Fibroblast of villous mesenchyme (primary cell): ENCODE measurements at regions not wholly inside any gene's neighbourhood (a gene's known extent, or its start where the extent isn't known, plus 50 kb on each side); places are given as distances from the start of the nearest gene placed in this dataset.

ENCODE experiments used
- DNase-seq: peaks from one replicate; pipeline ENCODE4 v3.0.0-alpha.2; 2010; ENCODE audit warnings: low read depth
- H3K4me3 ChIP-seq: 2 replicates; pipeline ENCODE4 v1.5.1; 2011; ENCODE audit warnings: low read depth, mild to moderate bottlenecking, low read length
- TF ChIP-seq, protein P1 (sequence below): IDR thresholded peaks from 2 replicates; pipeline ENCODE4 v1.5.1; 2012; ENCODE audit warnings: low read depth, mild to moderate bottlenecking, low read length; ENCODE audit not compliant: insufficient read depth

DNA sequence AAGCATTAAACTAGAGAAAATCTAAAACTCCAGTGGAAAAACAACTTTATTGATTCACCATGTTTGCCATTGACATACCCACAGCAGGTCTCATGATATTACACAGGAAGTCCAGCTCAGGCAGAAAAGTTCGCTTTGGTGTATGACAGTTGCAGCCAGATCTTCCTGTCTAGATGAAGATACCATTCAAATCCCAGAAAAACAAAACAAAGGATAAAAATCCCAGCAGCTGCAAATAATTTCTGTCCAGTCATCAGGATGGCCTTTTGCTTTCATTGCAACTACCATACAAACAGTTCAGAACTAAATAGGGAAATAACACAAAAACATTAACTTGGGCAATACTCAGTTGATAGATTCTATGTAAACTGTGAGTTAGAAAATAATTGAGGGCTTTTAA lies 136.0 kb upstream of the NREP start:
- TF ChIP-seq, protein P1, sequence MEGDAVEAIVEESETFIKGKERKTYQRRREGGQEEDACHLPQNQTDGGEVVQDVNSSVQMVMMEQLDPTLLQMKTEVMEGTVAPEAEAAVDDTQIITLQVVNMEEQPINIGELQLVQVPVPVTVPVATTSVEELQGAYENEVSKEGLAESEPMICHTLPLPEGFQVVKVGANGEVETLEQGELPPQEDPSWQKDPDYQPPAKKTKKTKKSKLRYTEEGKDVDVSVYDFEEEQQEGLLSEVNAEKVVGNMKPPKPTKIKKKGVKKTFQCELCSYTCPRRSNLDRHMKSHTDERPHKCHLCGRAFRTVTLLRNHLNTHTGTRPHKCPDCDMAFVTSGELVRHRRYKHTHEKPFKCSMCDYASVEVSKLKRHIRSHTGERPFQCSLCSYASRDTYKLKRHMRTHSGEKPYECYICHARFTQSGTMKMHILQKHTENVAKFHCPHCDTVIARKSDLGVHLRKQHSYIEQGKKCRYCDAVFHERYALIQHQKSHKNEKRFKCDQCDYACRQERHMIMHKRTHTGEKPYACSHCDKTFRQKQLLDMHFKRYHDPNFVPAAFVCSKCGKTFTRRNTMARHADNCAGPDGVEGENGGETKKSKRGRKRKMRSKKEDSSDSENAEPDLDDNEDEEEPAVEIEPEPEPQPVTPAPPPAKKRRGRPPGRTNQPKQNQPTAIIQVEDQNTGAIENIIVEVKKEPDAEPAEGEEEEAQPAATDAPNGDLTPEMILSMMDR, result no peak
- DNase-seq, result peak; percentile 59
- H3K4me3 ChIP-seq, result no peak overlapping the region

DNA sequence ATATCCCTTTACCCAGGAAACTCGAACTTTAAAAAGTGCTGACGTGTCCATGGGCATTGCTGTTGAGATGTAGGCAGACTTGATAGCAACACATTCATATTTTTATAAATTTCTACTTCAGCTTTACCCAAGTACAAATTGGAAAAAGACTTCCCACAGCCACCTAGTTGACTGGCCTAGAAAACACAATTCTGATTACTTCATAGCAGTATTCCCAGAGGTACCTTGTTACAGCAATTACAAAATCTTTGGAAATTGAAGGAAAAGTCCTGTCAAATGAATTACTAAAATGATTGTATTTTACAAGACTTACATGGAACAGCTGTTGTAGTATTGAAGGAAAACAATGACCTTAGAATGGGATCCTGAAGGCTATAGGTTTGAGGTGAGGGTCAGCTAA lies 130.7 kb upstream of the NREP start:
- H3K4me3 ChIP-seq, result no peak overlapping the region
- no peak for DNase-seq
- TF ChIP-seq, protein P1, result no peak

DNA sequence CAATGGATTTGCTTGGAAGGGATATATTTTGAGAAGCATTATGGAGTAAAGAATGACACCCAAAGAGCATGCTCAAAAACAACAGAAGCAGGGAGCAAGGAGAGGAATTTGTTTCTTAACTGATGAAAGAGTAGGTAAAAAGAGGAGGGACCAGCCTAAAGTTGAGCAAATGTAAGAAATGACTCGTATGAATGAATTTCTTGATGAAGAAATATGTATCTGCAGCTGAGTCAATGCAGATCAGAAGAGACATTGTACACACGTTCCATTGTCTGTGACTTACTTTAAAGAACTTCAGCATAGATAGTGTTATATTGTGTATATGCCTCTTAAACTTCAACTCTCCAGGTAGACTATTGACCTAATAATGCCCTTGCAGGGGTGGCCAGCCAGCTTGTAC lies 112.7 kb upstream of the NREP start:
- H3K4me3 ChIP-seq, result no peak overlapping the region
- DNase-seq, result no peak
- TF ChIP-seq, protein P1, result no peak

DNA sequence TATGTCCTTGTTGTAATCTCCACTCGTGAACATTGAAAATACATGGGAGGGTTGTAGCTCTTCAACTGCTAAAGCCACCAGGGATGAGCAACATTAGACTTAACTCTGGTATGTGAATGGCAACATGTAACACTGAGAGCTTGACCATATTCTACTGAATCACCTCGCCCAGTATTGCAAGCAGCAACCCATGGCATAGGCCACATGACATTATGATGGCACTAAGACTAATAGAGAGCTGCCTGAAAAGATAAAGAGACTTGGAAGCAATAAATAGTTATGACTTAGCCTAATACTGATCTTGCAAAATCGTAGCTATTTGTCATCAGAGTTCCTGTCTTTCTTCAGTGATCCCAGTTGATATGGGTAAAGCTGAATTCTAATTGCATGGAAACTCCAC lies 108.4 kb upstream of the NREP start:
- TF ChIP-seq, protein P1, result no peak
- H3K4me3 ChIP-seq, result no peak overlapping the region
- no peak for DNase-seq

DNA sequence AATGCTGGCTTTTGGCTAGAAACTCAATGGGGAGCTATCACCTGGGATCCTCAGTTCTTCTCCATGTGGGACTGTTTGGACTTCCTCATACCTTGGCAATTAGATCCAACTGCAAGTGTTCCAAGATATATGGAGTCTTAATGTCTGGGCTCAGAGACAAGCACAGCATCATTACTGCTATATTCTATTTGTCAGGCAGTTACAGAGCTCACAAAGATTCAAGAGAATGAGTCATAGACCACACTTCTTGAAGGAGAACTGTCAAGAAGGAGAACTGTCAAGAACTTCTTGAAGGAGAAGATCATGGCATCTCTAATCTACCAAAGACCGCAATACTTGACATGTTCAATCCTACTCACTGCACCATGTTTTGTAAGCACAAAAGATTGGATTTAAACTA lies 106.8 kb upstream of the NREP start:
- TF ChIP-seq, protein P1, result no peak
- no peak for DNase-seq
- no peak overlapping the region for H3K4me3 ChIP-seq

DNA sequence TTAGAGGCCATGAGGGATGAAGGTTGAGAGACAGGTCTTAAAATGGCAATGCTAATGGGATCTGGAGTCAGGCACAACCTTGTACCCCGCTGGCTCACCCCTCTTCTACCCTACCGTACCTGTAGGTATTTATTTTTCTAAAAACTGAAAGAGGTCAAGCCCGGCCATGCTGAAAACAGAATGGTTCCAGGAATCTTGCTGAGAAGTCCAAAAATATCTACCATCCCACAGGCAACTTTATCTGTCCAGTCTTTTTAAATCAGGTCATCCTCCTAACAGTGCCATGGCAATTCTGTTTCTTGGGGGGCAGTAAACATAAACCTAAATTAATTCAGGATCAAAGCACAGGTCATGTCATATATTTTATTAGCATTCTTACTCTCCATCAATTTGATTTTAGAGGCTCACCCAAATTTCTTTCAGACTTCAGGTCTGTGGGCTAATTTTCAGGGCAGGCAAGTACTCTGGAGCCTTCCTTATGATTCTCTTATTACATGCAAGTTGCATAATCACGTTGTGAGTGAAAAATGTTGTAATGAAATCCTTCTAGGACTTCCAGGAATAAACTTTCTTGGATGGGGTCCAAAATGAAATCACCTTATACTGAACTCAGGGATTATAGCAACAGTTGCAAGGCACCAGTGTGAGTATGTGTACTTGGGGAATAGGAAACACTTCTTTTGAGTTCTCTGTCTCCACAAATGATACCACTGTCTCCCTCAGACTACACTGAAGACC lies 102.7 kb upstream of the NREP start:
- TF ChIP-seq, protein P1, result no peak
- DNase-seq, result peak; percentile 94

DNA sequence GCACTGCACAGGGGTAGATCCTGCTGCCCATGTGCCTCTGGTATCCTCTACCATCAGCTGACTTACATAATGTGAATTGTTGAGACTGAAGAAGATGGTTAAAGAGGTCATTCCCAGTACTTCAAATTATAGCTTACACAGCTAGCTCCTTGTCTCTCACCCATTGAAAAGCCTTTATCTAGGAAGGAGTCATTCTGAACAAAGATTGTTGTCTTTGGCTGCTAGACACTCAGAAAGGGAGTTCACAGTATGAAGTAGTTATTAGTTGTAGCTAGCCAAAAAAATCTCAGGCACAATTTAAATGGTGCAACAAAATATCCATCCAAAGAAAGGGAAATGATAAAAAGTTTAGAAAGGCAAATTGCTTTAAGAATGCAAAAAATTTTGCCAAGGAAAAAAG lies 102.0 kb upstream of the NREP start:
- no peak for DNase-seq
- no peak overlapping the region for H3K4me3 ChIP-seq
- TF ChIP-seq, protein P1, result no peak

More for the DNA sequence above, 102.7 kb upstream of the NREP start:
- H3K4me3 ChIP-seq, result no peak overlapping the region
